GM18520 (cell line): ENCODE measurements at regions not wholly inside any gene's neighbourhood (a gene's known extent, or its start where the extent isn't known, plus 50 kb on each side); places are given as distances from the start of the nearest gene placed in this dataset.

Source experiments
- ATAC-seq: cut with Tn5 transposase; IDR thresholded peaks from one replicate; pipeline ENCODE4 v1.9.1; 2021; ENCODE audit not compliant: unreplicated experiment

DNA sequence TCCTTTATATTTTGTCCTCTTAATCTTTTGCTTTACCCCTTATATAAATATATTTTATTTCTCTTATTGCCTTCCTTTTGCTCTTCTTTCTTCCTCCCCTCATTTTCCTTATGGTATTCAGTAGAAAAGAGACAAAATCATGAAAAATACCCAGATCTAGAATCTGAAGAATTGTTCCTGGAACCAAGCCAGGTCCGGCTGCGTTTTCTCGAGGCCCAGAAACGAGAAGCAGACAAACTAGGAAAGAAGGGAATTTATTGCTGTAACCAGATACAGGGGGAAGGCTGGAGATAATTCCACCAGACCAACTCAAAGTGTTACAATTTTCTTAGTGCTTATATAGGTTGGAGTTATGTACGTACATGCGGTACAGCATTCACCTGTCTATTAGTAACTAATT lies 328.7 kb downstream of the GABRG1 start:
- ATAC-seq = no peak

- no peak for ATAC-seq
Observed at GRCh38 chr4:45778514-45778913, 345.3 kb downstream of the GABRG1 start.

DNA sequence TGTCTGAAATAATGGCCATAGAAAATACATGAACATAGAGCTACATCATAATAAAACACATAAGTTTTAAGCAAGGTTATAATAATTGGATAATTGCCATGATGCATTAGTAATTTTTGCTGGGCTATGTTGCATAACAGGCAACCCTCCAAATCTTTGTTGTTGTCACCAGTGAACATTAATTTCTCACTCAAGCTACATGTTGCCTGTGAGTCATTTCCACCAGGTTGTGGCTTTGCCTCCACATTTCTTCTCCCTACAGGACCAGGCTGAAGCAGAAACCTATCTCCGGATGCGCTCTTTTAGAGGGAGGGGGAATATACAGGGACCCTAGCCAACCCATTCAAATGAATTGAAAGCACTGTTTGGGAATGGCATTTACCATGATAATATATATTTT lies 347.7 kb downstream of the GABRG1 start:
- no peak for ATAC-seq

- no peak for ATAC-seq
Observed at GRCh38 chr4:45770958-45771357, 352.9 kb downstream of the GABRG1 start.

DNA sequence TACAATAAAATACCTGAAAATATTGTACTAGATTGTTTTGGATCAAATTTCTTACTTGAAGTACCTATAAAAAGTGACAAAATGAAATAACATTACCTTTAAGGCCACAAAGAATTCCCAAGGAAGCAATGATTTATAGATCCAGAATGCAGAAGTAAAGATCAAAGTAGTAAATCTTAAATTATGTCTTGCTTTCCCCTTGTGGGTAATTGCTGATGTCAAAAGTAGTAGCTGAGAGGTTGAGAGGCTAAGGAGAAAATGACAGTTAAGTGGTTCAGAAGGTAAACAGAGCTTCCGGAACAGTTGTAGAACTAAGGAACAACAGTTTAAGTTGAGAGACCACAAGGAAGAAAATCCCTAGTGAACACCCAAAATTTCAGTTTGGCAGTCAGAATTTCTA lies 358.3 kb downstream of the GABRG1 start:
- ATAC-seq = no peak

DNA sequence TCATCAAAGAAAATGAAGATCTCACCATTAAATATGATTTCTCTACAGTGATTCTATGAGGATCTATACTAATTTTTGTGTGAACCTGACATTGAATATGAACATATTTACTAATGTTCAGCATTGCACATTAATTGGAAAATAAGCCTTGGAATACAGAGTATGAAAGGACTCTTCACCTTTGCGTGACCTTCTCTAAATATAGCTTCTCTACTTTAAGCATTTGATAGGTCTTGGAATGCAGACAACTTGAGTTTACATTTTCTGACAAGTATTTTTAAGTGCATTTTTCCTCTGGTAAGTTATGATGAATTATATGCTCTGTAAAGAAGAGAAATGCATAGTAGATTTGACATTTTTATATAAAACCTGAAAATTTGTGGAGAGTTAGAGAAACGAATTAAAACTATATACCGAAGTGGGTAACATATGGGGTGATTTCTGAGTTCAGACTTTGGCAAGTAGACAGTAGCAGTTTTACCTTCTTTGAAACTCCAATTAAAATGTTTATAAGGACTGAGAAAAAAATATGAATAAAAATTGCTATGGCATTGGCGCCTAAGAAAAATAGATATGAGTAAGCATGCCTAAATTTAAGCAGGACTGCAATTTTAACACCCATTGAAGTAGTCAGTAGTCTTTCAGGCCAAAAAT lies 371.9 kb downstream of the GABRG1 start:
- no peak for ATAC-seq

DNA sequence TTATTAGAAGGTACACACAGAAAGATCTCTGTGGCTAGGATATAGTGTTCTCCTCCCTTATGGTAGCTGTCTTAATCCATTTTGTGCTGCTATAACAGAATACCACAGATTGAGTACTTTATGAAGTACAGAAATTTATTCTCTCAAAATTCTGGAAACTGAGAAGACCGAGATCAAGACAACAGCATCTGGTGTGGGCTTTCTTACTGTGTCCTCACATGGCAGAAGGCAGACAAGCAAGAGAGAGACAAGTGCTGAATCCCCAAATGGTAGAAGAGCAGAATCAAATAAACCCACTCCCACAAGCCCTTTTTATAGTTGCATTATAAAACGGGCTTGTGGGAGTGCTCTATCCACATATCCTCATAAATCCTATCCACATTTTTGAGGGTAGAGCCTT lies 373.1 kb downstream of the GABRG1 start:
- ATAC-seq = no peak

DNA sequence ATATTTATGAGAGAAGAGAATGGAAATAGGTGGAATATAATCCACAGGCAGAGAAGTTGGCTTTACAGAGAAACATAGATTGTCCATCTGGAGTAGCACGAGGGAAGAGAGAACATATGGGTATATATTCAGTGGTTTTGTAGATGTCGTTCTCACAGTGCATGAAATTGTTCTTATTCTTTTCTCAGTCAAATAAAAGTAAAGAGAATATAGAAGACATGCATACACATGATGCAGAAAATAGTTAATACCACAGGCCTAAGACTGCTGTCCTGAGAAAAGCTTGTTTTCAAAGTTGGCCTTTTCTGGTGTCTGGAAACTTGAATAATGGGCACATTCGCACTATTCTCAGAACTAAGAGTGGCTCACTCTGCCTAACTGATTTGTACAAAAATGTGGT lies 378.1 kb downstream of the GABRG1 start:
- no peak for ATAC-seq

- no peak for ATAC-seq
Observed at GRCh38 chr4:45741897-45742296, 382.0 kb downstream of the GABRG1 start.

DNA sequence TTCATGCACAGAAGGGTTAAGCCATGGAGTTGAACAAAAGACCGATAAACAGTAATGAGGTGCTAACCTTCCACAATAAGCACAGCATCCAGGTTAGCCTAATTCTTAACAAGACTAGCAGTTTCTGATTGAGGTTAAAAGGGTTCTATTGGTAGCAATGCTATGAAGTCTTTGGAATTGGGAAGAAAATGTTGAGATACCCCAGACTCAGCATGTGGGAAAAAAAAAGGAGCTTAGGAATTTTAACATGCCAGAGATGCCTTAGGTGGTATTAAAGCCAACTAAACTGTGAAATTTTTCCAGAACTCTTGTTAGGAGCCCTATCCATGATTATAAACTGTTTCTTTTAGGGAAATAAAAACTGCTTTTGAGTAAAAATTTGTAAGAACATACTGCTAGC lies 391.7 kb downstream of the GABRG1 start:
- ATAC-seq = no peak

GRCh38 chr4:45716093-45716492 lies 407.8 kb downstream of the GABRG1 start:
- no peak for ATAC-seq

GRCh38 chr4:45713996-45714395 lies 409.9 kb downstream of the GABRG1 start:
- no peak for ATAC-seq

DNA sequence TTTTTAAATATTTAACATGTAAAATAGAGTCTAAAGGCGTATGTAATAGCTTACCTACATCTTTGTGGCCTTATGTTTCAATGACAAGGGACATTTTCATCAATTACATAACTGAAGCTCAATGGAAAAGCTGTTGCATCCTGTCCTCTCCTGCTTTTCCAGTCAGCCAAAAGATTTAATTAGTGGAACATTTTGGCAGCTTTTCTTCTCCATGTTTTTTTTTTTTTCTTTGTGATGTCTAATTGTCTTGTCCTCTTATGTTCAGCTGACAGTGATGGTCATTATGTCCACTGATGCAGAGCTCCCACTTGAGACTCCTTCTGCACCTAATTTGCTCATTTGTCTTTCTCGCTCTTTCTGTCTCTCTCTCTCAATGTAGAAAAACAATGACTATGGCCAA lies 422.2 kb downstream of the GABRG1 start:
- ATAC-seq = no peak

DNA sequence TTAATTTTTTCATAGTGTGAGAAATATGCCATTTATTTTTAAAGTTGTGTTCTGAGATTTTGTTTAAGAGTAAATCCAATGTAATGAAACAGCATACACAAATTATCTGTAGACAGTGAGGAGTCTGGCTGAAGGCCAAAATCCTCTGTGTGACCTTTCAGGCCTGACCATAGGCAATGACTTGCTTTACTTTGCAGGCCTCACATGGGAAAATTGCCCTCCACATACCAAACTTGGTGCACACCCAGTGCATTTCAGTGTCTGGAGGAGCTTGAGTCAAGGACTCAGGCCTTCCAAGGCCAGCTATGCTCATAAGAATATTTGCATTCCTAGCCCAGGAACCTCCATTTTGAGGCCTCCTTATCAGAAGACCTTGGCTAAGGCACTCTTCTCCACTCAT lies 430.1 kb downstream of the GABRG1 start:
- no peak for ATAC-seq

GRCh38 chr4:45692131-45692735 lies 431.6 kb downstream of the GABRG1 start:
- ATAC-seq = no peak

DNA sequence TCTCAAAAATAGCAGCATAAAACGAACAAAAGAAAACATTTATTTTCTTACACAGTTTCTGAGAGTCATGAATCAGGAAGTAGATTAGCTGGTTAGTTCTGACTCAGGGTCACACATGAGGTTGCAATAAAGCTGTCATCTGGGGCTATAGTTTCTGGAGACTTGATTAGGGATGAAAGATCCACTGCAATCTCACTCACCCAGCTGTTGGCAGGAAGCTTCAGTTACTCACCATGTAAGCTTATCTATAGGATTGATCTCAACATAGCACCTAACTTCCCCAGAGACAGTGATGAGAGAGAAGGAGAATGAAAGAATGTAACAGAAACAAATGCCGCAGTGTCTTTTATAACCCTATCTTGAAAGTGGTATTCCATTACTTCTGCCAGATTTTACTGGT lies 435.5 kb downstream of the GABRG1 start:
- no peak for ATAC-seq

DNA sequence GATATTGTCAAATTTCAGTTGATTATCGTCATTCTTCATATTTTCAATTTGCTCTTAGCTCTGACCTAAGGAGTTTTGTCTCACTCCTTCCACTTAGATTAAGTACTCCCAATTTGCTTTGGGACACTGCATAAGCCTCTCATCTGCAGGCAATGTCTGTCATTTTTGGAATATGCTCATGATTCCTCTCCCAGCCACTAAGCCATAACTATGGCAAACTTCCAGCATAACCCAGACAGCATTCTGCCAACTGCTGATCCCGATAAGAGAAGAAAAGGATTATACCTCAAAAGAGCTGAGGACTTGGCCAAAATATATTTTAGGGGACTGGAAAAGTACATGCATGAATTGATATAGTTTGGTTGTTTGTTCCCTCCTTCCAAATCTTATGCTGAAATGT lies 444.4 kb downstream of the GABRG1 start:
- no peak for ATAC-seq

- no peak for ATAC-seq
Observed at GRCh38 chr4:45668128-45668527, 455.7 kb downstream of the GABRG1 start.

DNA sequence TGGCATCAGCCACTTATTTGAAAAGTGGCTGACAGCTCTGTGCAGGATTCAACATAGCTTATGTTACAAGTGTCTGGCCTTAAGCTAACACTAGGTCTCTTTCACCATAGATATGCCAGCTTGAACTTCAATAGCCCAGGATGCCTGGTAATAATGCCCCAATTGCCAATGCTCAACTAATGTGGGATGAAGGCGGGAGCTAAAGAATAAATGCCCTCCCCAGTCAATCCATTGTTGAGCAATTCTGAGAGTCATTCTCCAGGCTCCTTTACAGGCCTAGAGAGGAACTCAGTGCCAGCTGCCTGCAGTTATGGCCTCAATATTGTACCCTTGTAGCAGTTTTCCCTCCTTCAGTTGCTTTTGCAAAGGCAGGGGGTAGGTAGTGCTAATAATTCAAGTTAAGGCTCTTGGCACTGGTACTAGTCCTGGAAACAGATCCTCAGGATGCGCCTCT lies 460.2 kb downstream of the GABRG1 start:
- no peak for ATAC-seq

GRCh38 chr4:45663003-45663402 lies 460.9 kb downstream of the GABRG1 start:
- no peak for ATAC-seq

- ATAC-seq = no peak
Observed at GRCh38 chr4:45661893-45662292, 462.0 kb downstream of the GABRG1 start.

DNA sequence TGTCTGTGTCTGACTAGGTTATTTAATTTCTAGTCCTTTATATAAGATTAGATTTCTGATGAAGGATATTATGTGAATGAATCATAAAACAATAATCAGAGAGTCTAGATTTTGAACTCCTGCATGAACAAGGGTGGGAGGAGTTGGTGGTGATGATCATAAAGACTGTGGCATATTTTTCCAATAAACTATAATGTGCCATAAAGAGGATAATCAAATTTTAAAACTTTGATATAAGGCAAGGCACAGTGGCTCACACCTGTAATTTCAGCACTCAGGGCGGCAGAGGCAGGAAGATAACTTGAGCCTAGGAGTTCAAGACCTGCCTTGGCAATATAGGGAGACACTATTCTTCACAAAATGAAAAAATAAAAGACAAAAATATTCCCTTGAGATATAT lies 473.3 kb downstream of the GABRG1 start:
- ATAC-seq = no peak

GRCh38 chr4:45648846-45649245 lies 475.0 kb downstream of the GABRG1 start:
- no peak for ATAC-seq
